IMR-90 (cell line): ENCODE measurements at regions not wholly inside any gene's neighbourhood (a gene's known extent, or its start where the extent isn't known, plus 50 kb on each side); places are given as distances from the start of the nearest gene placed in this dataset.

Experiments used
- ATAC-seq: fragments of 200-7000 bp; cut with Tn5 transposase; 2 replicates; pipeline ENCODE4 v1.9.1; 2020; ENCODE audit warnings: low read depth, mild to moderate bottlenecking, moderate library complexity
- BruUV-seq: library from RNA; stranded (reverse); fragments of 400-500 nt; replicated peaks from 2 replicates; lab custom pipeline; 2021; lab: Mats Ljungman, UMichigan
- CTCF ChIA-PET: fragments of 300-600 bp; formaldehyde crosslinking; extraction: SDS; loops from one replicate; lab custom pipeline; 2021; ENCODE audit warnings: antibody characterized with exemption; lab: Yijun Ruan, JAX
- POLR2A ChIA-PET: fragments of 300-600 bp; sonication (Branson Sonifier 250); formaldehyde crosslinking; loops from one replicate; lab custom pipeline; 2022; ENCODE audit warnings: antibody characterized with exemption; ENCODE audit not compliant: unreplicated experiment; lab: Charles Lee
- DNase-seq: peaks from one replicate; pipeline ENCODE4 v3.0.0; 2013
- H2AFZ ChIP-seq: replicated peaks from 2 replicates; pipeline ENCODE3; 2013; ENCODE audit warnings: low read length, mild to moderate bottlenecking; ENCODE audit not compliant: poor library complexity
- H2AK5ac ChIP-seq: 2 replicates; pipeline ENCODE4 v1.6.1; 2013; ENCODE audit warnings: low read depth, low read length, inconsistent platforms
- H2AK9ac ChIP-seq: replicated peaks from 2 replicates; pipeline ENCODE3; 2013; ENCODE audit warnings: mild to moderate bottlenecking, low read depth, low read length, moderate library complexity; ENCODE audit not compliant: poor library complexity
- H2BK120ac ChIP-seq: 2 replicates; pipeline ENCODE4 v1.6.1; 2013; ENCODE audit warnings: low read depth, low read length, inconsistent platforms
- H2BK15ac ChIP-seq: 3 replicates; pipeline ENCODE4 v1.6.1; 2013; ENCODE audit warnings: low read depth, low read length, inconsistent platforms
- H2BK20ac ChIP-seq: 2 replicates; pipeline ENCODE4 v1.6.1; 2013; ENCODE audit warnings: low read depth, mild to moderate bottlenecking, inconsistent platforms, low read length, moderate library complexity
- H2BK5ac ChIP-seq: 2 replicates; pipeline ENCODE4 v1.6.1; 2013; ENCODE audit warnings: mild to moderate bottlenecking, low read depth, low read length, inconsistent platforms; ENCODE audit not compliant: poor library complexity, severe bottlenecking
- H3K14ac ChIP-seq: replicated peaks from 2 replicates; pipeline ENCODE4 v1.6.1; 2013; ENCODE audit warnings: low read depth, low read length, inconsistent platforms
- H3K18ac ChIP-seq: 2 replicates; pipeline ENCODE4 v1.6.1; 2013; ENCODE audit warnings: low read depth, low read length, control low read depth
- H3K23ac ChIP-seq: 2 replicates; pipeline ENCODE4 v1.6.1; 2013; ENCODE audit warnings: low read depth, low read length, inconsistent platforms
- H3K27ac ChIP-seq: 2 replicates; pipeline ENCODE4 v1.5.1; 2013; ENCODE audit warnings: mild to moderate bottlenecking, control low read depth, low read length; ENCODE audit not compliant: insufficient read depth
- H3K27me3 ChIP-seq: 2 replicates; pipeline ENCODE4 v1.6.1; 2013; ENCODE audit warnings: low read length; ENCODE audit not compliant: control insufficient read depth, insufficient read depth
- H3K36me3 ChIP-seq: 2 replicates; pipeline ENCODE4 v1.6.1; 2013; ENCODE audit warnings: low read length, mixed read lengths; ENCODE audit not compliant: control insufficient read depth, insufficient read depth
- H3K4ac ChIP-seq: 2 replicates; pipeline ENCODE4 v1.6.1; 2013; ENCODE audit warnings: low read depth, low read length, inconsistent platforms
- H3K4me1 ChIP-seq: 2 replicates; pipeline ENCODE4 v1.6.1; 2013; ENCODE audit warnings: low read length, mixed read lengths; ENCODE audit not compliant: control insufficient read depth, insufficient read depth
- H3K4me2 ChIP-seq: 2 replicates; pipeline ENCODE4 v1.6.1; 2013; ENCODE audit warnings: low read depth, mild to moderate bottlenecking, control low read depth, low read length, moderate library complexity
- H3K4me3 ChIP-seq: 2 replicates; pipeline ENCODE4 v1.5.1; 2013; ENCODE audit warnings: low read depth, mild to moderate bottlenecking, control low read depth, low read length, moderate library complexity; ENCODE audit not compliant: insufficient read depth
- H3K56ac ChIP-seq: 2 replicates; pipeline ENCODE4 v1.6.1; 2013; ENCODE audit warnings: low read length, inconsistent platforms; ENCODE audit not compliant: insufficient read depth; ENCODE audit errors: extremely low read depth
- H3K79me1 ChIP-seq, 2 experiments: 2 replicates each; pipeline ENCODE4 v1.6.1; 2013; ENCODE audit warnings: low read length in 2 of 2, inconsistent platforms in 1 of 2, low read depth in 1 of 2
- H3K9ac ChIP-seq: 2 replicates; pipeline ENCODE4 v1.6.1; 2013; ENCODE audit warnings: low read depth, low read length, control low read depth
- H3K9me1 ChIP-seq: 2 replicates; pipeline ENCODE4 v1.6.1; 2013; ENCODE audit warnings: low read length, inconsistent platforms; ENCODE audit not compliant: insufficient read depth
- H3K9me3 ChIP-seq: 2 replicates; pipeline ENCODE4 v1.6.1; 2013; ENCODE audit warnings: low read length; ENCODE audit not compliant: control insufficient read depth, insufficient read depth
- H4K20me1 ChIP-seq: 2 replicates; pipeline ENCODE4 v1.6.1; 2013; ENCODE audit warnings: low read length, inconsistent platforms; ENCODE audit not compliant: insufficient read depth
- H4K5ac ChIP-seq: 2 replicates; pipeline ENCODE4 v1.6.1; 2013; ENCODE audit warnings: mild to moderate bottlenecking, low read depth, low read length, control low read depth
- H4K8ac ChIP-seq, 2 experiments: 2 replicates each; pipeline ENCODE4 v1.6.1; 2013; ENCODE audit warnings: low read depth in 2 of 2, low read length in 2 of 2, control low read depth in 1 of 2, inconsistent platforms in 1 of 2
- H4K91ac ChIP-seq: 2 replicates; pipeline ENCODE4 v1.6.1; 2013; ENCODE audit warnings: low read depth, low read length, inconsistent platforms; ENCODE audit not compliant: insufficient read depth
- BHLHE40 ChIP-seq: fragments of 150-350 bp; IDR thresholded peaks from 2 replicates; pipeline ENCODE4 v1.6.1; 2016; ENCODE audit warnings: mild to moderate bottlenecking, low read depth, low read length
- CEBPB ChIP-seq: IDR thresholded peaks from 2 replicates; pipeline ENCODE4 v1.6.1; 2012; ENCODE audit warnings: low read depth, low read length, improper control_type of control experiment
- CHD1 ChIP-seq: IDR thresholded peaks from 2 replicates; pipeline ENCODE4 v1.6.1; 2012; ENCODE audit warnings: low read depth, low read length, improper control_type of control experiment
- ELK1 ChIP-seq: fragments of 150-350 bp; IDR thresholded peaks from 2 replicates; pipeline ENCODE4 v1.6.1; 2016; ENCODE audit warnings: low read depth, mild to moderate bottlenecking, low read length, moderate library complexity, borderline replicate concordance
- FOS ChIP-seq: fragments of 150-350 bp; IDR thresholded peaks from 2 replicates; pipeline ENCODE4 v1.6.1; 2016; ENCODE audit warnings: low read depth, low read length
- MAFK ChIP-seq: IDR thresholded peaks from 2 replicates; pipeline ENCODE4 v1.6.1; 2012; ENCODE audit warnings: low read depth, low read length, improper control_type of control experiment
- MAZ ChIP-seq: IDR thresholded peaks from 2 replicates; pipeline ENCODE4 v1.6.1; 2012; ENCODE audit warnings: low read depth, mild to moderate bottlenecking, low read length, improper control_type of control experiment, moderate library complexity, borderline replicate concordance
- MXI1 ChIP-seq: IDR thresholded peaks from 2 replicates; pipeline ENCODE4 v1.6.1; 2012; ENCODE audit warnings: low read depth, mild to moderate bottlenecking, low read length, moderate library complexity, borderline replicate concordance
- NFE2L2 ChIP-seq: fragments of 150-350 bp; IDR thresholded peaks from 2 replicates; pipeline ENCODE4 v1.6.1; 2016; ENCODE audit warnings: low read depth, mild to moderate bottlenecking, low read length
- POLR2A ChIP-seq: IDR thresholded peaks from 2 replicates; pipeline ENCODE4 v1.6.1; 2012; ENCODE audit warnings: mild to moderate bottlenecking, low read depth, low read length
- RAD21 ChIP-seq: IDR thresholded peaks from 2 replicates; pipeline ENCODE4 v1.6.1; 2012; ENCODE audit warnings: low read length, improper control_type of control experiment
- RCOR1 ChIP-seq: IDR thresholded peaks from 2 replicates; pipeline ENCODE4 v1.6.1; 2012; ENCODE audit warnings: mild to moderate bottlenecking, low read length, improper control_type of control experiment; ENCODE audit not compliant: insufficient replicate concordance
- RFX5 ChIP-seq: IDR thresholded peaks from 2 replicates; pipeline ENCODE4 v1.8.0; 2012; ENCODE audit warnings: low read depth, mild to moderate bottlenecking, low read length, moderate library complexity
- SMC3 ChIP-seq: fragments of 150-350 bp; IDR thresholded peaks from 2 replicates; pipeline ENCODE4 v1.6.1; 2016; ENCODE audit warnings: low read depth, mild to moderate bottlenecking, antibody characterized with exemption, low read length, moderate library complexity
- USF2 ChIP-seq: fragments of 150-350 bp; IDR thresholded peaks from 2 replicates; pipeline ENCODE4 v1.6.1; 2017; ENCODE audit warnings: mild to moderate bottlenecking, antibody characterized with exemption, low read length, low read depth
- WGBS, 2 experiments: methylation state at CpG; one replicate each; pipeline versions ENCODE4 v1.1.5 to v1.1.7; 2013; ENCODE audit warnings: missing lambda C conversion rate in 2 of 2; ENCODE audit not compliant: insufficient read length in 1 of 2; ENCODE audit errors: extremely low coverage in 2 of 2; 5-methylcytosine and 5-hydroxymethylcytosine counted together
- dilution Hi-C: fragments of 300-500 bp; cut with HindIII; formaldehyde crosslinking; loops from one replicate; pipeline ENCODE4 v1.14.3; 2018; ENCODE audit warnings: low sequenced_read_pairs; ENCODE audit not compliant: unreplicated experiment
- in situ Hi-C: fragments of 300-500 bp; cut with MboI; formaldehyde crosslinking; loops from 3 replicates; pipeline ENCODE4 v1.14.3; 2019; ENCODE audit warnings: low sequenced_read_pairs, inconsistent platforms, mixed read lengths
- intact Hi-C: fragments of 100-400 bp; cut with micrococcal nuclease; formaldehyde crosslinking; loops from 2 replicates; pipeline ENCODE4 v1.10.0; 2022
- TF ChIP-seq, protein P1 (sequence below): conservative IDR thresholded peaks from 2 replicates; pipeline ENCODE4 v1.5.1; 2012; ENCODE audit warnings: mild to moderate bottlenecking, low read depth, low read length, improper control_type of control experiment

GRCh38 chr6:80543151-80543550, 436.7 kb downstream of the BCKDHB start:
- peak overlapping the region; percentile 49; the same call in 1 of the 2 replicates for H3K4ac ChIP-seq
- H3K56ac ChIP-seq, result no peak overlapping the region
- CTCF ChIA-PET, result no interaction called here
- H2AFZ ChIP-seq, result no peak overlapping the region
- in situ Hi-C loops, result no loop called here
- H3K27ac ChIP-seq, result no peak overlapping the region
- H2BK15ac ChIP-seq, result peak overlapping the region; percentile 53; the same call in 2 of the 3 replicates
- TF ChIP-seq SMC3 (no peak), ELK1 (no peak), RCOR1 (no peak), MAZ (no peak), CHD1 (no peak), MXI1 (no peak), FOS (no peak), NFE2L2 (no peak), USF2 (no peak), POLR2A (no peak), MAFK (no peak), RAD21 (no peak), BHLHE40 (no peak), CEBPB (no peak), RFX5 (no peak)
- TF ChIP-seq, protein P1, sequence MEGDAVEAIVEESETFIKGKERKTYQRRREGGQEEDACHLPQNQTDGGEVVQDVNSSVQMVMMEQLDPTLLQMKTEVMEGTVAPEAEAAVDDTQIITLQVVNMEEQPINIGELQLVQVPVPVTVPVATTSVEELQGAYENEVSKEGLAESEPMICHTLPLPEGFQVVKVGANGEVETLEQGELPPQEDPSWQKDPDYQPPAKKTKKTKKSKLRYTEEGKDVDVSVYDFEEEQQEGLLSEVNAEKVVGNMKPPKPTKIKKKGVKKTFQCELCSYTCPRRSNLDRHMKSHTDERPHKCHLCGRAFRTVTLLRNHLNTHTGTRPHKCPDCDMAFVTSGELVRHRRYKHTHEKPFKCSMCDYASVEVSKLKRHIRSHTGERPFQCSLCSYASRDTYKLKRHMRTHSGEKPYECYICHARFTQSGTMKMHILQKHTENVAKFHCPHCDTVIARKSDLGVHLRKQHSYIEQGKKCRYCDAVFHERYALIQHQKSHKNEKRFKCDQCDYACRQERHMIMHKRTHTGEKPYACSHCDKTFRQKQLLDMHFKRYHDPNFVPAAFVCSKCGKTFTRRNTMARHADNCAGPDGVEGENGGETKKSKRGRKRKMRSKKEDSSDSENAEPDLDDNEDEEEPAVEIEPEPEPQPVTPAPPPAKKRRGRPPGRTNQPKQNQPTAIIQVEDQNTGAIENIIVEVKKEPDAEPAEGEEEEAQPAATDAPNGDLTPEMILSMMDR, result no peak
- H3K79me1 ChIP-seq, result 0 out of 4 replicates have a peak, but pooled peaks cover 0 to 4% of the 10 kb centered on the region in 2 experiments
- H3K27me3 ChIP-seq, result no peaks in the 10 kb centered on the region
- no CpG with 5 or more reads among the region's 1 CpG for WGBS, 2 experiments
- peak overlapping the region; percentile 32; the same call in 1 of the 2 replicates for H3K23ac ChIP-seq
- ATAC-seq (no peak), DNase-seq (no peak)
- dilution Hi-C loops, result no loop called here
- H3K4me3 ChIP-seq, result no peak overlapping the region
- H2AK5ac ChIP-seq, result no peak overlapping the region; the same call in 1 of the 2 replicates
- no peak overlapping the region for H3K9ac ChIP-seq
- POLR2A ChIA-PET, result no interaction called here
- intact Hi-C loops, result loop anchor here (10.0 kb wide), 1 partner anchor 208 kb away; no protein-coding TSS in a partner anchor
- peak overlapping the region; percentile 34 for H3K14ac ChIP-seq
- peaks cover 10% of the 10 kb centered on the region; the same call in 1 of the 2 replicates for H3K9me1 ChIP-seq
- H3K4me1 ChIP-seq, result peaks cover 19% of the 10 kb centered on the region
- no TSS peak for BruUV-seq
- peak overlapping the region; percentile 73; the same call in 1 of the 2 replicates for H4K5ac ChIP-seq
- H3K9me3 ChIP-seq, result no peaks in the 10 kb centered on the region
- H4K8ac ChIP-seq, result peak overlapping the region in 1 of 2 experiments; percentile 71; a peak in 2 of 4 replicates
- peak overlapping the region; percentile 99 for H2BK5ac ChIP-seq
- peak overlapping the region; percentile 99 for H2BK120ac ChIP-seq
- H4K20me1 ChIP-seq, result no peaks in the 10 kb centered on the region
- H3K36me3 ChIP-seq, result no peaks in the 10 kb centered on the region
- H2BK20ac ChIP-seq, result peak overlapping the region; percentile 96; the same call in 1 of the 2 replicates
- H2AK9ac ChIP-seq, result no peak overlapping the region
- H4K91ac ChIP-seq, result no peak overlapping the region
- H3K18ac ChIP-seq, result peak overlapping the region; percentile 97; the same call in 1 of the 2 replicates
- no peak overlapping the region for H3K4me2 ChIP-seq
